ENCODE measurements at regions not wholly inside any gene's neighbourhood (a gene's known extent, or its start where the extent isn't known, plus 50 kb on each side); places are given as distances from the start of the nearest gene placed in this dataset.
"Not testable (repeated sequence)": the region's sequence is repeated elsewhere in the genome, so short reads cannot be mapped to it uniquely, and the experiment has no call there.

DNA sequence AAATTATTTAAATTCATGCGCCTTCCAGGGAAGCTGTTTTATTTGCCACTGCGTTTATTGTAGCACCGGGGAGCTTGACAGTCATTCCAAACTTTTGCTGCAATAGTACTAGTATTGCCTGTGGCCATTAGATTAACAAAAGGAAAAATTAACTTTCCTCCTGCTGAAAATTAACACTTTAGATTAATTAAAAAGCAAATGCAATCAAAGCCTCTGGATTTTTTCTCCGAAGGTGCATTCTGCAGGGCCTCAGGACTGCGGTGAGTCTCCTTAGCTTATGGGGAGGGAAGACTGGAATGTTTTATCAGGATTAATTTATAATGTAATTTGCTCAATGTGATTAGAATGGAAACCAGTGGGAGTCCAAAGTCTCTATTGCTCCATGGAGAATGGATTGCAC is 456.4 kb upstream of the CFAP20DC start:
- no peak for TF ChIP-seq POLR2AphosphoS5 (IDR thresholded peaks at IDR 0.05; ENCODE audit: borderline replicate concordance, low read depth, low read length)
- TF ChIP-seq EZH2 (IDR thresholded peaks at IDR 0.05) = no peak
- TF ChIP-seq FOXP2 (optimal IDR thresholded peaks at IDR 0.05; ENCODE audit: control extremely low read depth, extremely low read length, insufficient read depth) = no peak
- Histone ChIP-seq H3K27ac (no peak overlapping the region), H3K9ac (ENCODE audit: insufficient read length) (no peak overlapping the region), H3K4me3 (no peak overlapping the region), H3K36me3 (ENCODE audit: insufficient read depth, low read length) (no peaks in the 10 kb centered on the region), H3K9me3 (ENCODE audit: low read depth, low read length) (no peaks in the 10 kb centered on the region)
- no peak for DNase-seq (ENCODE audit: low read depth, low spot score)

DNA sequence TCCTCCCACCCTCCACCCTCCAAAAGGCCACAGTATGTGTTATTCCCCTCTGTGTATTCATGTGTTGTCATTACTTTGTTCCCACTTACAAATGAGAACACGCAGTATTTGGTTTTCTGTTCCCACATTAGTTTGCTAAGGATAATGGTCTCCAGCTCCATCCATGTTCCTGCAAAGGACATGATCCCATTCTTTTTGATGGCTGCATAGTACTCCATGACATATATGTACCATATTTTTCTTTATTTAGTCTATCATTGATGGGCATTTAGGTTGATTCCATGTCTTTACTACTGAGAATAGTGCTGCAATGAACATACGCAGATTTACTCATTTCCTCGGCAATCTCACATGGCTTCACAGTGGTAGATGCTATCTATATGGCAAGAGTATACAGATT is 453.6 kb upstream of the CFAP20DC start:
- no peak overlapping the region for H3K27ac ChIP-seq
- no peaks in the 10 kb centered on the region for H3K9me3 ChIP-seq (ENCODE audit: low read depth, low read length)
- no peak overlapping the region for H3K9ac ChIP-seq (ENCODE audit: insufficient read length)
- TF ChIP-seq POLR2AphosphoS5 (IDR thresholded peaks at IDR 0.05; ENCODE audit: borderline replicate concordance, low read depth, low read length) (no peak), FOXP2 (optimal IDR thresholded peaks at IDR 0.05; ENCODE audit: control extremely low read depth, extremely low read length, insufficient read depth) (no peak), EZH2 (IDR thresholded peaks at IDR 0.05) (no peak)
- H3K36me3 ChIP-seq (ENCODE audit: insufficient read depth, low read length) = no peaks in the 10 kb centered on the region
- H3K4me3 ChIP-seq = no peak overlapping the region
- DNase-seq (ENCODE audit: low read depth, low spot score) = no peak

DNA sequence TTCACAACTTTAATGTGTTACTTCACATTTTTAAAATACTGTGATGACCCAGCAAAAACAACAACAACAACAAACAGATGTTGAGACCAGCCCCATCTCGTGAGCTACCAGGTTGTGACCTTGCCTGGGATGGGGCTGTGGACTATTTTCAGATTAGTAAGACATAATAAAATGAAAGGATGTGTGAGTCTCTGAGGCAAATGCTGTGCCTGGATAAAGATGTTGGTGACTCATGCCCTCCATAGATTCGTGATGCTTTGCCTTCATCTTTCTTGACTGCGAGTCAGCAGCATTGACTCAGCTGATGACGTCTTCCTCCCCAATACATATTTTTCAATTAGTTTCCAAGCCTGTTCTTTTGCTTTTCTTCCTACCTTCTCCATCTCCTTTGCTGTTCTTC is 453.0 kb upstream of the CFAP20DC start:
- no peak overlapping the region for H3K27ac ChIP-seq
- no peak for DNase-seq (ENCODE audit: low read depth, low spot score)
- TF ChIP-seq EZH2 (IDR thresholded peaks at IDR 0.05) (no peak), POLR2AphosphoS5 (IDR thresholded peaks at IDR 0.05; ENCODE audit: borderline replicate concordance, low read depth, low read length) (no peak), FOXP2 (optimal IDR thresholded peaks at IDR 0.05; ENCODE audit: control extremely low read depth, extremely low read length, insufficient read depth) (no peak)
- H3K36me3 ChIP-seq (ENCODE audit: insufficient read depth, low read length) = no peaks in the 10 kb centered on the region
- H3K9me3 ChIP-seq (ENCODE audit: low read depth, low read length) = no peaks in the 10 kb centered on the region
- H3K4me3 ChIP-seq = no peak overlapping the region
- H3K9ac ChIP-seq (ENCODE audit: insufficient read length) = no peak overlapping the region

DNA sequence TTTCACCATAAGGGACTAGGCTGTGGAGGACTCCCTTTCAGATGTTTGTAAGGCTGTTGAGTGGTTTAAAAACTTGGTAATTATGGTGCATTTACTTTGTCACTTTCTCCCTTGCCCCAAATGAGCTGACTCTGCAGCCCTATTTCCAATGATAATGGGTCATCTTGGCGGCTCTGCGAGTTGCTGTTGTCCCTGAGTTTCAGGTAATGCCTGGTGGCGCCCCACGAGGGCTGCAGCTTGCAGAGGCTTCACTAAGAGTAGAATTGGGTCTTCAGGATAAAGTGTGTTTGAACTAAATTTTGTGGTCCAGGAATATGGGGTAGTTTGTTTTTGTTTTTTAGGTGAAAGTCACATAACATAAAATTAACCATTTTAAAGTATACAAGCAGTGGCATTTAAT is 450.1 kb upstream of the CFAP20DC start:
- H3K9me3 ChIP-seq (ENCODE audit: low read depth, low read length) = no peaks in the 10 kb centered on the region
- DNase-seq (ENCODE audit: low read depth, low spot score) = no peak
- H3K27ac ChIP-seq = no peak overlapping the region
- no peaks in the 10 kb centered on the region for H3K36me3 ChIP-seq (ENCODE audit: insufficient read depth, low read length)
- no peak for TF ChIP-seq FOXP2 (optimal IDR thresholded peaks at IDR 0.05; ENCODE audit: control extremely low read depth, extremely low read length, insufficient read depth)
- H3K4me3 ChIP-seq = no peak overlapping the region
- H3K9ac ChIP-seq (ENCODE audit: insufficient read length) = no peak overlapping the region

DNA sequence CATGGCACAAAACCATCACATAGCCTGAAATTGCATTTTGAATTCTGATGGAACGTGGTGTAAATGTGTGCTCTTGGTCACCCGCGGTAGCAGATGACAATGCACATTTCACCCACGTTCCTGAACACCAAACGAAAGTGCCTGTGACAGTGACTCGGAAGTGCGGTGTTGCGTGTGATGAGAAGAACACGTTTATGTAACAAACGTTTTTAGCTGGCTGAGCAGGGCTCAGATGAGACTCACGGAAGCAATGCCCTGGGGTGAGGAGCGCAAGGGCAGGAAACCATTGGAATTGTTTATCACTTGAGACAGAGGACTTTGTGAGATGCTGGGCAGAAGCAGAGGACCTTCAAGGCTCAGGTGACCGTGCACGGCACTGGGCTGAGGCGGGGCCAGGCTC is 449.2 kb upstream of the CFAP20DC start:
- Histone ChIP-seq H3K9ac (ENCODE audit: insufficient read length) (no peak overlapping the region), H3K9me3 (ENCODE audit: low read depth, low read length) (no peaks in the 10 kb centered on the region), H3K4me3 (no peak overlapping the region), H3K36me3 (ENCODE audit: insufficient read depth, low read length) (no peaks in the 10 kb centered on the region), H3K27ac (no peak overlapping the region)
- DNase-seq (ENCODE audit: low read depth, low spot score) = no peak
- no peak for TF ChIP-seq EZH2 (IDR thresholded peaks at IDR 0.05)
- no peak for TF ChIP-seq FOXP2 (optimal IDR thresholded peaks at IDR 0.05; ENCODE audit: control extremely low read depth, extremely low read length, insufficient read depth)
- no peak for TF ChIP-seq POLR2AphosphoS5 (IDR thresholded peaks at IDR 0.05; ENCODE audit: borderline replicate concordance, low read depth, low read length)

DNA sequence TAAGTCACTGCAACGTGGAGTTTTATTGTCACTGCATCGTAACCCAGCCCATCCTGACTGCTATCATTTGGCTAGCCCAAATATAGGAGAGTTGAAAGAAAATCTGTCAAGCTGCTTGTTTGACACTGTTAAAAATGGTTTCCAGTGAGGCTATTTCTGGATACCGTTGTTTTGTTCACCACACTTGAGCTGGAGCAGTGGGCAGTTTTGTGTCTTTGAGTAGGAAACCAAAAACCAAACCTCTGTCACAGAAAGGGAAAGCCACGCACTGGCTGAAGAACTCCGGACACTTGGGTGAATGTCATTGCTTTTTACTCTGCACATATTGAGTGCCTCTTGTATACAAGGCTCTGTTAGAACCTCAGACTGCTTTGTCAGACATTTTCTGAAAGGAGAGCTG is 446.4 kb upstream of the CFAP20DC start:
- H3K36me3 ChIP-seq (ENCODE audit: insufficient read depth, low read length) = no peaks in the 10 kb centered on the region
- no peak overlapping the region for H3K4me3 ChIP-seq
- DNase-seq (ENCODE audit: low read depth, low spot score) = no peak
- no peak overlapping the region for H3K27ac ChIP-seq
- no peaks in the 10 kb centered on the region for H3K9me3 ChIP-seq (ENCODE audit: low read depth, low read length)
- H3K9ac ChIP-seq (ENCODE audit: insufficient read length) = no peak overlapping the region
- TF ChIP-seq FOXP2 (optimal IDR thresholded peaks at IDR 0.05; ENCODE audit: control extremely low read depth, extremely low read length, insufficient read depth) = no peak
- no peak for TF ChIP-seq POLR2AphosphoS5 (IDR thresholded peaks at IDR 0.05; ENCODE audit: borderline replicate concordance, low read depth, low read length)
- TF ChIP-seq EZH2 (IDR thresholded peaks at IDR 0.05) = no peak

DNA sequence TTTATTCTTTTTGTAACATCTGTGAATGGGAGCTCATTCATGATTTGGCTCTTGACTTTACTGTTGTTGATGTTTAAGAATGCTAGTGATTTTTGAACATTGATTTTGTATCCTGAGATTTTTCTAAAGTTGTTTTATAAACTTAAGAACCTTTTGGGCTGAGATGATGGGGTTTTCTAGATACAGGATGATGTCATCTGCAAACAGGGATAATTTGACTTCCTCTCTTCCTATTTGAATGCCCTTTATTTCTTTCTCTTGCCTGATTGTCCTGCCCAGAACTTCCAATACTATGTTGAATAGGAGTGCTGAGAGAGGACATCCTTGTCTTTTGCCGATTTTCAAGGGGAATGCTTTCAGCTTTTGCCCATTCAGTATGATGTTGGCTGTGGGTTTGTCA is 445.1 kb upstream of the CFAP20DC start:
- H3K9ac ChIP-seq (ENCODE audit: insufficient read length); H3K9me3 ChIP-seq (ENCODE audit: low read depth, low read length); H3K27ac ChIP-seq; DNase-seq (ENCODE audit: low read depth, low spot score); H3K36me3 ChIP-seq (ENCODE audit: insufficient read depth, low read length); H3K4me3 ChIP-seq: not testable (repeated sequence)

DNA sequence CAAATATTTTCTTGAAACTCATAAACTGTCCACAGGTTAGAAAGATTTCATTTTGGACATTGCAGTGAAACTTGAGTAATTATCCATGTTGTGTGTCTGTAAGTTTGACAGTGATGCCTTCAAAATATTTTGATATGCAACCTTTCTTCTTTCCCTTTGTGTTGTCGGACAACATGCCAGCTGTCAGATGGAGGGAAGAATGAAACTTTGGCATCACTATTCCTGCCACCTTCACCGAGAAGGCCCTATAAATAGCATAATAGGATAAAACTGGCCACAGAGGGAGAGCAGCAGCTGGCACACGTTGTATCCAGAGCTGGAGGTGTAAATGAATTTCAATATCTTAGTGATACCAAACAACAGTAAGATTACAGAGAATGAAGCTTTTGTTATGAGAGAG is 436.7 kb upstream of the CFAP20DC start:
- H3K4me3 ChIP-seq = no peak overlapping the region
- H3K36me3 ChIP-seq (ENCODE audit: insufficient read depth, low read length) = no peaks in the 10 kb centered on the region
- TF ChIP-seq POLR2AphosphoS5 (IDR thresholded peaks at IDR 0.05; ENCODE audit: borderline replicate concordance, low read depth, low read length) (no peak), EZH2 (IDR thresholded peaks at IDR 0.05) (no peak), FOXP2 (optimal IDR thresholded peaks at IDR 0.05; ENCODE audit: control extremely low read depth, extremely low read length, insufficient read depth) (no peak)
- no peak overlapping the region for H3K9ac ChIP-seq (ENCODE audit: insufficient read length)
- H3K27ac ChIP-seq = no peak overlapping the region
- DNase-seq (ENCODE audit: low read depth, low spot score) = no peak
- no peaks in the 10 kb centered on the region for H3K9me3 ChIP-seq (ENCODE audit: low read depth, low read length)

DNA sequence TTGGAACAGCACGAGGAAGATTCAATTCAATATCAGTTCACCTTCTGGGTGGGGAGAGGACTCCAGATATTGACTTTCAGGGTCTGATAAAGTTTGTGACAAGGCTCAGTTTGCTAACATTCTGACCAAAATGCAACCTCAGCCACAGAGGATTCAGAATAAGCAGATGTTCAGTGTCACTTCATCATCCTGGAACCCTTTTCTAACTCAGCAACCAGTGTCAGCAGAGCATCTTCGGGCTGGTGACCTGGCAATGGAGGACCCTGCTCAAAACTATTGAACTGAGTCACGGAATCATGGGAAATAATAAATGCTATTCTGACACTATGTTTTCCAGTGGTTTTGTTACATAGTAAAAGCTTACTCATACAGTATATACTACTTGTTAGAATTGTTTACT is 433.4 kb upstream of the CFAP20DC start:
- Histone ChIP-seq H3K4me3 (no peak overlapping the region), H3K27ac (no peak overlapping the region), H3K9me3 (ENCODE audit: low read depth, low read length) (no peaks in the 10 kb centered on the region), H3K9ac (ENCODE audit: insufficient read length) (no peak overlapping the region), H3K36me3 (ENCODE audit: insufficient read depth, low read length) (no peaks in the 10 kb centered on the region)
- no peak for DNase-seq (ENCODE audit: low read depth, low spot score)
- TF ChIP-seq FOXP2 (optimal IDR thresholded peaks at IDR 0.05; ENCODE audit: control extremely low read depth, extremely low read length, insufficient read depth) = no peak
- TF ChIP-seq EZH2 (IDR thresholded peaks at IDR 0.05) = no peak
- no peak for TF ChIP-seq POLR2AphosphoS5 (IDR thresholded peaks at IDR 0.05; ENCODE audit: borderline replicate concordance, low read depth, low read length)
